ENCODE measurements at regions not wholly inside any gene's neighbourhood (a gene's known extent, or its start where the extent isn't known, plus 50 kb on each side); places are given as distances from the start of the nearest gene placed in this dataset.

DNA sequence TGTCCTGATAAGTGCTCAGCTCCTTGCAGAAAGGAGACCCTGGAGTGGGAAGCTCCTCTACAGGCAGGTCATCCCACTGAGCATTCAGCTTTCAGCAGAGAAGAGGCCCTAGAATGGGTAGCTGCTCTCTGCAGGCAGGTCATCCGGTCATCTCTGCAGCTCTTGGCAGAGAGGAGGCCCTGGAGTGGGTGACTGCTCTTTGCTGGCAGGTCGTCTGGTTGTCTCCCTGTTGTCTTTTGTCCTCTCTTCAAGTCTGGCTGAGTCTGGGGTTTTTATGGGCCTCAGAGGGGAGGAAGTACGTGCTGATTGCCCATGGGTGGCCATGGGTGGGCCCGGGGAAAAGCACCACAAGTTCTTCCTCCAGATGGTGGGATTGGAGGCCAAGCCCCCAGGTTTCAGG, 250.3 kb upstream of the EDNRB start:
- BruUV-seq (replicated peaks), result no TSS peak

GRCh38 chr13:78161266-78161665, 242.6 kb upstream of the EDNRB start:
- BruUV-seq (replicated peaks), result no TSS peak
- Histone ChIP-seq H3K27ac (ENCODE audit: insufficient read depth, low read depth, low read length) (no peak overlapping the region), H3K4me2 (ENCODE audit: insufficient read depth, low read length) (no peak overlapping the region), H3K9me3 (replicated peaks; ENCODE audit: control insufficient read depth, insufficient read depth, low read length) (no peaks in the 10 kb centered on the region), H3K9me1 (replicated peaks; ENCODE audit: control insufficient read depth, extremely low read depth, insufficient read depth, low read length) (no peaks in the 10 kb centered on the region), H2AFZ (ENCODE audit: low read depth, low read length) (no peak overlapping the region), H3K4me3 (replicated peaks in 1 of 3; ENCODE audit: insufficient read depth in 1 of 3, low read depth in 1 of 3, low read length in 3 of 3) (no peak overlapping the region), H3K27me3 (ENCODE audit: control insufficient read depth in 2 of 2, insufficient read depth in 2 of 2, low read length in 2 of 2) (no peaks in the 10 kb centered on the region), H3K9ac (replicated peaks; ENCODE audit: extremely low read depth, insufficient read depth, low read length) (no peak overlapping the region), H3K79me2 (ENCODE audit: control insufficient read depth, insufficient read depth, low read length) (no peaks in the 10 kb centered on the region), H3K4me1 (ENCODE audit: control insufficient read depth, extremely low read depth, insufficient read depth, low read length) (no peaks in the 10 kb centered on the region), H3K36me3 (ENCODE audit: control insufficient read depth in 2 of 2, extremely low read depth in 1 of 2, insufficient read depth in 2 of 2, low read length in 2 of 2) (no peaks in the 10 kb centered on the region), H4K20me1 (replicated peaks; ENCODE audit: control insufficient read depth, extremely low read depth, insufficient read depth, low read length) (no peaks in the 10 kb centered on the region)
- no peak for TF ChIP-seq JUN (IDR thresholded peaks at IDR 0.05; ENCODE audit: borderline replicate concordance, insufficient read depth, insufficient read length, low read depth)
- TF ChIP-seq POLR2A (IDR thresholded peaks at IDR 0.05; ENCODE audit: low read depth, low read length), result no peak
- TF ChIP-seq FOS (IDR thresholded peaks at IDR 0.05; ENCODE audit: borderline replicate concordance, insufficient read depth, low read length), result no peak
- FAIRE-seq (no peak), DNase-seq (ENCODE audit: low read depth, low spot score) (no peak)
- intact Hi-C loops (cut with micrococcal nuclease) (no loop called here), dilution Hi-C loops (cut with MboI; ENCODE audit: extremely low pct_ligation_motif_present, low sequenced_read_pairs) (no loop called here)
- POLR2A ChIA-PET, result no interaction called here
- CTCF ChIA-PET, result interaction anchor here (1.2 kb wide), 1 partner anchor 23 kb away, joined by 3 read pairs; no protein-coding TSS in a partner anchor

More for the DNA sequence above, 250.3 kb upstream of the EDNRB start:
- Histone ChIP-seq H3K4me1 (ENCODE audit: control insufficient read depth, extremely low read depth, insufficient read depth, low read length) (no peaks in the 10 kb centered on the region), H3K27ac (ENCODE audit: insufficient read depth, low read depth, low read length) (no peak overlapping the region), H3K9me3 (replicated peaks; ENCODE audit: control insufficient read depth, insufficient read depth, low read length) (no peaks in the 10 kb centered on the region), H3K9me1 (replicated peaks; ENCODE audit: control insufficient read depth, extremely low read depth, insufficient read depth, low read length) (no peaks in the 10 kb centered on the region), H3K79me2 (ENCODE audit: control insufficient read depth, insufficient read depth, low read length) (no peaks in the 10 kb centered on the region), H3K36me3 (ENCODE audit: control insufficient read depth in 2 of 2, extremely low read depth in 1 of 2, insufficient read depth in 2 of 2, low read length in 2 of 2) (no peaks in the 10 kb centered on the region), H3K9ac (replicated peaks; ENCODE audit: extremely low read depth, insufficient read depth, low read length) (no peak overlapping the region), H3K4me2 (ENCODE audit: insufficient read depth, low read length) (no peak overlapping the region), H3K4me3 (replicated peaks in 1 of 3; ENCODE audit: insufficient read depth in 1 of 3, low read depth in 1 of 3, low read length in 3 of 3) (no peak overlapping the region), H3K27me3 (ENCODE audit: control insufficient read depth in 2 of 2, insufficient read depth in 2 of 2, low read length in 2 of 2) (no peaks in the 10 kb centered on the region), H4K20me1 (replicated peaks; ENCODE audit: control insufficient read depth, extremely low read depth, insufficient read depth, low read length) (no peaks in the 10 kb centered on the region), H2AFZ (ENCODE audit: low read depth, low read length) (no peak overlapping the region)
- FAIRE-seq (no peak), DNase-seq (ENCODE audit: low read depth, low spot score) (no peak)
- CTCF ChIA-PET, result no interaction called here
- TF ChIP-seq EZH2 (IDR thresholded peaks at IDR 0.05; ENCODE audit: borderline replicate concordance, low read depth, low read length, severe bottlenecking) (no peak), POLR2A (IDR thresholded peaks at IDR 0.05; ENCODE audit: low read depth, low read length) (no peak), JUN (IDR thresholded peaks at IDR 0.05; ENCODE audit: borderline replicate concordance, insufficient read depth, insufficient read length, low read depth) (no peak), GATA2 (IDR thresholded peaks at IDR 0.05; ENCODE audit: insufficient read depth, insufficient read length, low read depth, low read length) (no peak), FOS (IDR thresholded peaks at IDR 0.05; ENCODE audit: borderline replicate concordance, insufficient read depth, low read length) (no peak), MYC (IDR thresholded peaks at IDR 0.05; ENCODE audit: low read depth, low read length) (no peak)
- TF ChIP-seq, protein P1, sequence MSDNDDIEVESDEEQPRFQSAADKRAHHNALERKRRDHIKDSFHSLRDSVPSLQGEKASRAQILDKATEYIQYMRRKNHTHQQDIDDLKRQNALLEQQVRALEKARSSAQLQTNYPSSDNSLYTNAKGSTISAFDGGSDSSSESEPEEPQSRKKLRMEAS (IDR thresholded peaks at IDR 0.05; ENCODE audit: insufficient read depth, insufficient read length), result no peak
- dilution Hi-C loops (cut with MboI; ENCODE audit: extremely low pct_ligation_motif_present, low sequenced_read_pairs), result no loop called here
- POLR2A ChIA-PET, result no interaction called here
- intact Hi-C loops (cut with micrococcal nuclease), result no loop called here
